HG03521 (cell line): ENCODE measurements at regions not wholly inside any gene's neighbourhood (a gene's known extent, or its start where the extent isn't known, plus 50 kb on each side); places are given as distances from the start of the nearest gene placed in this dataset.
"Not testable (repeated sequence)": the region's sequence is repeated elsewhere in the genome, so short reads cannot be mapped to it uniquely, and the experiment has no call there.

Experiments
- ATAC-seq: cut with Tn5 transposase; IDR thresholded peaks from one replicate; pipeline ENCODE4 v1.9.1; 2021; ENCODE audit warnings: mild to moderate bottlenecking, moderate library complexity; ENCODE audit not compliant: unreplicated experiment

DNA sequence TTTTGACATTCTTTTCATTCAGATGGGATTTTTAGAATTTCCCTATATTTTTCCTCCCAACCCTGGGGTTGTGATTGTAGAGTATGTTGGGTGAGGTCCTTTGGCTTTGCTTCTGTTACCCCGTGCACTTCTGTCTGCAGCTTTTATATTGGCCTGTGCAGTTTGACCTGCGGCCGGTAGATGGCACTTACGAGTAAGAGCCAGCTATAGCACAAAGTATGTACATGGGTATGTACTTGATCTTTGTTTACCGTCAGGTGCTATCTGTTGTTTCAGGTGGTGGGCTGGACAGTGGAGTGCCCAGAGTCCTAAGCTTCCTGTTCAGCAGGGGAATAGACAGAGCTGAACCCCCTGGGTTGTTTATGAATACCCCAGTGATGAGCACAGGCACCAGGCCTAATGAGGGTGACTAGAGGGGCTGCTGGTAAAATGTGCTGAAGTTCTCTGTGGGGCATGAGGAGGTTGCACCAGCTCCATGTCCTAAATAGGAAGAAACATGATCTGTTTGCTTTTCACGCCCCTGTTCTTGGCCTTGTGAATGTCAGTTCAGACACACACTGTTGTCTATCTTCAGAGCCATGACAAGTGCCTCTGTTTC, 58.9 kb upstream of the THUMPD2 start:
- peak; percentile 89 for ATAC-seq

DNA sequence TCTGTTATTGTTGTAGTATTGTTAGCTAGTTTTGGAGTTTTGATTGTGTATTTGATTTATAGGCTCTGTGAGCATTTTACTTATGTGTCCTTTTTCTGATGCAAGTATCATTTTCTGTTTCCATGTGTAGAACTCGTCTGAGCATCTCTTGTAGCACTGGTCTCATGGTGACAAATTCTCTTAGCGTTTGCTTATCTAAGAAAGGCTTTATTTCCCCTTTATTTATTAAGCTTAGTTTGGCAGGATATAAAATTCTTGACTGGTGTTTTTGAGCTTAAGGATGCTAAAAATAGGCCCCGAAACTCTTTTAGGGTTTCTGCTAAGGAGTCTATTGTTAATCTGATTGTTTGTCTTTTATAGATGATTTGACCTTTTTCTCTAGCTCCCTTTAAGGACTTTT, 57.6 kb upstream of the THUMPD2 start:
- no peak for ATAC-seq

DNA sequence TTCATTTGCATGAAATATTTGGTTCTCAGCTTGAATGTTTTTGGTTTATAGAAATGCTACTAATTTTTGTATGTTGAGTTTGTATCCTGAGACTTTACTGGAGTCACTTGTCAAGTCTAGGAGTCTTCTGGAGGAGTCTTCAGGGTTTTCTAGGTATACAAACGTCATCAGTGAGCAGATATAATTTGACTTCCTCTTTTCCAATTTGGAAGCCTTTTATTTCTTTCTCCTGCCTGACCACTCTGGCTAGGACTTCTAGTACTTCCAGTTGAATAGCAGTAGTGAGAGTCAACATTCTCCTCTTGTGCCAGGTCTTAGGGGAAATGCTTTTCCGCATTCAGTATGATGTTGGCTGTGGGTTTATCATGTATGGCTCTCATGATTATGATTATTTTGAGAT, 55.4 kb upstream of the THUMPD2 start:
- ATAC-seq = no peak

DNA sequence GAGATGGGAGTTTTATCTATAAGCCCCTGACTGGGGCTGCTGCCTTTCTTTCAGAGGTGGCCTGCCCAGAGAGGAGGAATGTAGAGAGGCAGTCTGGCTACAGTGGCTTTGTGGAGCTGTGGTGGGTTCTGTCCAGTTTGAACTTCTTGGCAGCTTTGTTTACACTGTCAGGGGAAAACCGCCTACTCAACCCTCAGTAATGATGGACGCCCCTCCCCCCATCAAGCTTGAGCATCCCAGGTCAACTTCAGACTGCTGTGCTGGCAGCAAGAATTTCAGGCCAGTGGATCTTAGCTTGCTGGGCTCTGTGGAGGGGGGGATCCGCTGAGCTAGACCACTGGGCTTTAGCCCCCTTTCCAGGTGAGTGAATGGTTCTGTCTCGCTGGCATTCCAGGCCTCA, 51.6 kb upstream of the THUMPD2 start:
- ATAC-seq = not testable (repeated sequence)
